Superior temporal gyrus (tissue), 1 donor: ENCODE measurements at regions not wholly inside any gene's neighbourhood (a gene's known extent, or its start where the extent isn't known, plus 50 kb on each side); places are given as distances from the start of the nearest gene placed in this dataset.
"Not testable (repeated sequence)": the region's sequence is repeated elsewhere in the genome, so short reads cannot be mapped to it uniquely, and the experiment has no call there.

ENCODE experiments used
- DNase-seq: peaks from one replicate; pipeline ENCODE4 v3.0.0-alpha.2; 2016; ENCODE audit errors: extremely low spot score

DNA sequence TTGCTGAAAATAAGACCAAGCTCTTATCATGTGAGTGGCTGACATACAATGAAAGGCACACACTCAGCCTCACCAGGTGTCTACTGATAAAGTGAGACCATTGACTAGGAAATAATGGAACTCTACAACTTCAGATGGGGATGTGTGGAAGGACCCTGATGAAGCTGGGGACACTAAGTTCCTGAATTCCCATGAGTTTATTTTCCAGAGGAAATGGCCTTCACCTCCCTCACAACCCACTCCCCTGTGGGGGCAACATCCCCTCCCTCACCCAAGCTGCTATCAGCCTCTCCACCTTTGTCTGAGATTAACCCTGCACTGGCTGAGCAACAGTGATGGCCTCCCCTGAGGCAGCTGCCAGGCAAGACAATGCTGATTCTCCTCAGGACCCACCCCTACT is 55.2 kb upstream of the SMARCAD1 start:
- DNase-seq, result no peak

DNA sequence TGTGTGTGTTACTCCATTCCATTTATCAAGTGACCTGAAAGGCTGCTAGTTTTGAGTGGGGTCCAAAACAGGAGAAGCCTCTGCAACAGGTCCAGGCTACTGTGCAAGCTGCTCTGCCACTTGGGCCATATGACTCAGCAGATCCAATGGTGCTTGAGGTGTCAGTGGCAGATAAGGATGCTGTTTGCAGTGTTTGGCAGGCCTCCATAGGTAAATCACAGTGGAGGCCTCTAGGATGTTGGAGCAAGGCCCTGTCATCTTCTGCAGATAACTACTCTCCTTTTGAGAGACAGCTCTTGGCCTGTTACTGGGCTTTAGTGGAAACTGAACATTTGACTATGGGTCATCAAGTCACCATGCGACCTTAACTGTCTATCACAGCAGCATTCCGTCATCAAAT is 52.3 kb upstream of the SMARCAD1 start:
- not testable (repeated sequence) for DNase-seq

DNA sequence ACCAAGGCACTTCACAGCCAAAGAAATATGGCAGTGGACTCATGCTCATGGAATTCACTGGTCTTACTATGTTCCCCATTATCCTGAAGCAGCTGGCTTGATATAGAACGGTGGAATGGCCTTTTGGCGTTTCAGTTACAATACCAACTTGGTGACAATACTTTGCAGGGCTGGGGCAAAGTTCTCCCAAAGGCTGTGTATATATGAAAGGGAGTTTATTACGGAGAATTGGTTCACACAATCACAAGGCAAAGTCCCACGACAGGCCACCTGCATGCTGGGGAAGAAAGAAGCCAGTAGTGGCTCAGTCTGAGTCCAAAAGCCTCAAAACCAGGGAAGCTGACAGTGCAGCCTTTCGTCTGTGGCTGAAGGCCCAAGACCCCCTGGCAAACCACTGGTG is 50.8 kb upstream of the SMARCAD1 start:
- no peak for DNase-seq
